HG02973 (cell line): ENCODE measurements at regions not wholly inside any gene's neighbourhood (a gene's known extent, or its start where the extent isn't known, plus 50 kb on each side); places are given as distances from the start of the nearest gene placed in this dataset.

Experiments used
- ATAC-seq: cut with Tn5 transposase; IDR thresholded peaks from one replicate; pipeline ENCODE4 v1.9.1; 2021; ENCODE audit warnings: moderate library complexity; ENCODE audit not compliant: unreplicated experiment

GRCh38 chr14:100673085-100673806 is 53.4 kb upstream of the DLK1 start:
- ATAC-seq: no peak

- ATAC-seq: no peak
Observed at GRCh38 chr14:100673807-100674154, 52.9 kb upstream of the DLK1 start.

DNA sequence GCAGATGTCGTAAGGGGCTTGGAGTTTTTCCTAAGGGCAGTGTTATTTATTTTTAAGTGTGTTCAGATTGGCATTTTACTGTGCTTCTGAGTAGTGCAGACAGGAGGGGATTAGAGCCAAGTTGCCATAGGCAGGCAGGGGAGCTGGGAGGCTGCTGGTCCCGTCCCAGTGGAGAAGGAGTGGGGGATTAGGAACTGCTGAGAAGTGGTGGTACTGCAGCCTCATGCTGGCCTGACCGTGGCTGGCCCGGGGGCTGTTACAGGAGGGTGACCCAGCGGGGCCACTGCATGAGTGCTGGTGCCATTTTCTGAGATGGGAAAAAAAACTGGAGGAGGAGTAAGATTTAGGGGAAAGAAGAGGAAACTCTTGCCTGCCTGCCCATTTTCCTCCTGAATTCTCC is 52.3 kb upstream of the DLK1 start:
- no peak for ATAC-seq

GRCh38 chr14:100674897-100675619 is 51.6 kb upstream of the DLK1 start:
- ATAC-seq: no peak

DNA sequence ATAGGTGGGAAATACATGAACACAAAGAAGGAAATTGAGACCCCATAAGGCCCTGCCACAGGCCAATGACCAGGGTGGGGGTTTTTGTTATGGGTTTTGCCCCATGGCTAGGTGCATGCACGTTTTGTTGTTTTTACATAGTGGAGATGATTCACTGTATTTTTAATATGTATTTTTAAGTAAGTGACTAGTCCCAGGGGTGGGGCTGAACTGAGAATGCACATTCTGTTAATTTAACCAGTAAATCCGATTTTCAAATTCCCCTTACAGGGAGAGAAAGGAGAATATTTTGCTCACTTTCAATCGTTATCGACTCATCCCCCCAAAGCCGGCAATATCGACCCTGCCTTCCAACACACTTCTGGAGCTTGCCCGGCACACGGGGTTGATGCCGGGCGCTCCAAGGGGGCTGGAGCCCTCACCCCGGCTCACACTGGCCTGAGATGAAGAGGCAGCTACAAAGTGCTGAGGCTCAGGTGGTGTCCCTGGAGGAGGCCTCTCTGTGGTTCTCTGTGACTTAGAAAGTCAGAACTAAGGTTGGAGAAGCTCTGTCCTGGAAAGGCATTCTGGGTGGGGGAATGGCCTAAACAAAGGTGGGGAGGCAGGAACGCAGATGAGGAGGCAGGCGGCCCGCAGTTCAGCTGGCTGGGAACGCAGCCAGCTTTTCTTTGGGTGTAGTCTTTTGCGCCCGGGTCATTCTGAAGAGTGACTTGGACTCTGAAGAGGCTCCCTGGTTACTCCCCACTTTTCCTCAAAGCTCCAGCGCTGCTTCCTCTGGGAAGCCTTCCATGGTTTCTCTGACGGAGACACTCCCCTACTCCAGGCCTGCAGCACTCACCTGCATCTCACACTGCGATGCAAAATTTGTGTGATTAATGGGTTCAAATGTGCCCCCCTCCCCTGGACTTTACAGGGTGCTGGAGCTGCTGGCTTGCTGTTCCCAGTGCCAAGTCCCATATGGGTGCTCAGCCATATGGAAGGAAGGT is 50.7 kb upstream of the DLK1 start:
- no peak for ATAC-seq
